ENCODE measurements at regions not wholly inside any gene's neighbourhood (a gene's known extent, or its start where the extent isn't known, plus 50 kb on each side); places are given as distances from the start of the nearest gene placed in this dataset.

- TF ChIP-seq CTCF (IDR thresholded peaks at IDR 0.05; ENCODE audit: low read length) (no peak), EZH2 (IDR thresholded peaks at IDR 0.05; ENCODE audit: borderline replicate concordance, low read length) (no peak)
Observed at GRCh38 chr15:98127586-98127985, 167.1 kb downstream of the ARRDC4 start.
